ENCODE measurements at regions not wholly inside any gene's neighbourhood (a gene's known extent, or its start where the extent isn't known, plus 50 kb on each side); places are given as distances from the start of the nearest gene placed in this dataset.

- TF ChIP-seq HOMEZ (CRISPR knock-in tag; IDR thresholded peaks at IDR 0.05), result no peak
- TF ChIP-seq, protein P1, sequence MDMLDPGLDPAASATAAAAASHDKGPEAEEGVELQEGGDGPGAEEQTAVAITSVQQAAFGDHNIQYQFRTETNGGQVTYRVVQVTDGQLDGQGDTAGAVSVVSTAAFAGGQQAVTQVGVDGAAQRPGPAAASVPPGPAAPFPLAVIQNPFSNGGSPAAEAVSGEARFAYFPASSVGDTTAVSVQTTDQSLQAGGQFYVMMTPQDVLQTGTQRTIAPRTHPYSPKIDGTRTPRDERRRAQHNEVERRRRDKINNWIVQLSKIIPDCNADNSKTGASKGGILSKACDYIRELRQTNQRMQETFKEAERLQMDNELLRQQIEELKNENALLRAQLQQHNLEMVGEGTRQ (CRISPR knock-in tag; IDR thresholded peaks at IDR 0.05), result no peak
- TF ChIP-seq, protein P2, sequence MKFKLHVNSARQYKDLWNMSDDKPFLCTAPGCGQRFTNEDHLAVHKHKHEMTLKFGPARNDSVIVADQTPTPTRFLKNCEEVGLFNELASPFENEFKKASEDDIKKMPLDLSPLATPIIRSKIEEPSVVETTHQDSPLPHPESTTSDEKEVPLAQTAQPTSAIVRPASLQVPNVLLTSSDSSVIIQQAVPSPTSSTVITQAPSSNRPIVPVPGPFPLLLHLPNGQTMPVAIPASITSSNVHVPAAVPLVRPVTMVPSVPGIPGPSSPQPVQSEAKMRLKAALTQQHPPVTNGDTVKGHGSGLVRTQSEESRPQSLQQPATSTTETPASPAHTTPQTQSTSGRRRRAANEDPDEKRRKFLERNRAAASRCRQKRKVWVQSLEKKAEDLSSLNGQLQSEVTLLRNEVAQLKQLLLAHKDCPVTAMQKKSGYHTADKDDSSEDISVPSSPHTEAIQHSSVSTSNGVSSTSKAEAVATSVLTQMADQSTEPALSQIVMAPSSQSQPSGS (CRISPR knock-in tag; IDR thresholded peaks at IDR 0.05), result no peak
- TF ChIP-seq ESRRA (IDR thresholded peaks at IDR 0.05; ENCODE audit: borderline replicate concordance, low read depth), result no peak
- TF ChIP-seq ZNF644 (tag; IDR thresholded peaks at IDR 0.05; ENCODE audit: low read depth), result no peak
- TF ChIP-seq TRIM24 (IDR thresholded peaks at IDR 0.05), result no peak
- TF ChIP-seq CBX1 (IDR thresholded peaks at IDR 0.05; ENCODE audit: low read depth), result no peak
- TF ChIP-seq NBN (IDR thresholded peaks at IDR 0.05; ENCODE audit: low read depth), result no peak
- TF ChIP-seq ZNF766 (CRISPR knock-in tag; conservative IDR thresholded peaks at IDR 0.05), result no peak
Observed at GRCh38 chr12:85720308-85721033, 115.7 kb downstream of the RASSF9 start.

All from K562 (cell line).